CD14-positive monocyte (primary cell): ENCODE measurements at regions not wholly inside any gene's neighbourhood (a gene's known extent, or its start where the extent isn't known, plus 50 kb on each side); places are given as distances from the start of the nearest gene placed in this dataset.

Source experiments
- DNase-seq, 3 donors: peaks; one replicate each; pipeline ENCODE4 v3.0.0-alpha.2; 2011 to 2022
- H2AFZ ChIP-seq: 2 replicates; pipeline ENCODE4 v1.6.0; 2012; ENCODE audit warnings: mild to moderate bottlenecking, low read depth, low read length, inconsistent platforms; ENCODE audit not compliant: insufficient read depth, poor library complexity, severe bottlenecking
- H3K27ac ChIP-seq, 2 donors: 1 replicate in 1 of 2; 2 replicates in 1 of 2; pipeline ENCODE4 v1.5.1; 2012 to 2013; ENCODE audit warnings: low read length in 2 of 2, control low read depth in 1 of 2, inconsistent platforms in 1 of 2, low read depth in 1 of 2, mild to moderate bottlenecking in 1 of 2
- H3K27me3 ChIP-seq, 2 donors: one replicate each; pipeline versions ENCODE4 v1.6.0 to v1.6.1; 2011 to 2013; ENCODE audit warnings: low read length in 2 of 2; ENCODE audit not compliant: control insufficient read depth in 2 of 2, insufficient read depth in 2 of 2
- H3K36me3 ChIP-seq, 2 donors: replicated peaks in 1 of 2; 1 replicate in 1 of 2; 2 replicates in 1 of 2; pipeline versions ENCODE4 v1.5.1 to v1.6.1; 2012 to 2013; ENCODE audit warnings: low read length in 2 of 2, control low read depth in 1 of 2, inconsistent platforms in 1 of 2, mild to moderate bottlenecking in 1 of 2; ENCODE audit not compliant: insufficient read depth in 2 of 2, control insufficient read depth in 1 of 2
- H3K4me1 ChIP-seq, 2 donors: 1 replicate in 1 of 2; 2 replicates in 1 of 2; pipeline versions ENCODE4 v1.5.1 to v1.6.1; 2012 to 2013; ENCODE audit warnings: low read length in 2 of 2, control low read depth in 1 of 2, inconsistent platforms in 1 of 2, mild to moderate bottlenecking in 1 of 2, moderate library complexity in 1 of 2; ENCODE audit not compliant: insufficient read depth in 2 of 2, control insufficient read depth in 1 of 2
- H3K4me2 ChIP-seq: replicated peaks from 2 replicates; pipeline ENCODE3; 2012; ENCODE audit warnings: low read length, moderate library complexity, mild to moderate bottlenecking; ENCODE audit not compliant: poor library complexity, severe bottlenecking; ENCODE audit errors: extremely low read depth
- H3K4me3 ChIP-seq, 3 experiments: fragments of 200-600 bp in 1 of 3; sonication (generic) in 1 of 3; replicated peaks in 1 of 3; 1 replicate in 2 of 3; 2 replicates in 1 of 3; pipeline ENCODE4 v1.5.1; 2011 to 2013; ENCODE audit warnings: low read length in 3 of 3, mild to moderate bottlenecking in 3 of 3, control low read depth in 2 of 3, low read depth in 2 of 3, inconsistent platforms in 1 of 3, moderate library complexity in 1 of 3
- H3K79me2 ChIP-seq: 2 replicates; pipeline ENCODE4 v1.6.0; 2012; ENCODE audit warnings: mild to moderate bottlenecking, control low read depth, inconsistent platforms, low read length, moderate library complexity; ENCODE audit not compliant: insufficient read depth
- H3K9ac ChIP-seq: 2 replicates; pipeline ENCODE4 v1.6.0; 2017; ENCODE audit warnings: low read length, mild to moderate bottlenecking; ENCODE audit not compliant: insufficient read depth, poor library complexity, severe bottlenecking
- H3K9me3 ChIP-seq, 2 donors: replicated peaks in 1 of 2; 1 replicate in 1 of 2; 2 replicates in 1 of 2; pipeline versions ENCODE4 v1.5.1 to v1.6.1; 2012 to 2013; ENCODE audit warnings: low read length in 2 of 2, control low read depth in 1 of 2; ENCODE audit not compliant: control insufficient read depth in 1 of 2, insufficient read depth in 1 of 2
- H4K20me1 ChIP-seq: 2 replicates; pipeline ENCODE4 v1.6.0; 2012; ENCODE audit warnings: mild to moderate bottlenecking, low read length, control low read depth, moderate library complexity; ENCODE audit not compliant: insufficient read depth
- H3K27ac Mint-ChIP-seq, 7 donors: one replicate each; pipeline ENCODE4 v1.8.0; 2020; ENCODE audit warnings: mild to moderate bottlenecking in 7 of 7, mixed read lengths in 7 of 7, moderate library complexity in 6 of 7, inconsistent platforms in 2 of 7
- H3K27me3 Mint-ChIP-seq, 3 donors: one replicate each; pipeline ENCODE4 v1.8.0; 2021 to 2022; ENCODE audit warnings: low read depth in 3 of 3, mild to moderate bottlenecking in 3 of 3, mixed read lengths in 3 of 3, moderate library complexity in 3 of 3, inconsistent platforms in 1 of 3
- H3K36me3 Mint-ChIP-seq, 2 donors: one replicate each; pipeline ENCODE4 v1.8.0; 2020; ENCODE audit warnings: mixed read lengths in 2 of 2, inconsistent platforms in 1 of 2, mild to moderate bottlenecking in 1 of 2
- H3K4me1 Mint-ChIP-seq: one replicate; pipeline ENCODE4 v1.8.0; 2020; ENCODE audit warnings: mild to moderate bottlenecking, mixed read lengths
- H3K4me3 Mint-ChIP-seq, 2 donors: one replicate each; pipeline ENCODE4 v1.8.0; 2020; ENCODE audit warnings: mild to moderate bottlenecking in 2 of 2, mixed read lengths in 2 of 2, moderate library complexity in 1 of 2
- H3K9me3 Mint-ChIP-seq, 7 donors: one replicate each; pipeline ENCODE4 v1.8.0; 2020 to 2022; ENCODE audit warnings: mixed read lengths in 7 of 7, mild to moderate bottlenecking in 6 of 7, moderate library complexity in 6 of 7, inconsistent platforms in 2 of 7
- WGBS: methylation state at CpG from one replicate; pipeline ENCODE4 v1.1.5; 2013; ENCODE audit warnings: missing lambda C conversion rate; ENCODE audit not compliant: insufficient coverage; 5-methylcytosine and 5-hydroxymethylcytosine counted together
- intact Hi-C, 2 donors: fragments of 100-400 bp; cut with micrococcal nuclease; formaldehyde crosslinking; loops; one replicate each; pipeline versions ENCODE4 v1.15.0 to v1.15.1; 2023
- TF ChIP-seq, protein P1 (sequence below): fragments of 200-600 bp; IDR thresholded peaks from one replicate; pipeline ENCODE4 v1.8.0; 2022; ENCODE audit warnings: antibody characterized with exemption, mild to moderate bottlenecking

DNA sequence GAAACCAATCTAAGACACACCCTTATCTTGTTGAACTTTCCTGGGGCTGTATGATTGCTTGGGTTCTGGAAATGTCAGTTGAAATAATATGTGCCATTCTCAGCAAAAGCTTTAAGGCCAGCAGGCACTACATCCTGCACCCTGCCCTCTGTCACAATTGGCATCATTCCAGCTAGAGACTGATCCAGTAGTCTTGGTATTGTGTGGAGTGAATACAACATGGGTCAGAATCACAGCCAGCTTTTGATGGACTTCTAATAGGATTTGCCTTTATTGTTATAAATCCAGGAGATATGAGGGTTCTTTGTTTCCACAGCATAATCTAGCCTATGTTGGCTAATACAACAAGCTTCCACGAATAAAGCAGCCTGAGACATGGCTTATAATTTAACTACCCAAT lies 617.0 kb upstream of the CDH2 start:
- H3K36me3 Mint-ChIP-seq, result no peaks in the 10 kb centered on the region
- Histone ChIP-seq H3K4me2 (no peak overlapping the region), H3K36me3 (no peaks in the 10 kb centered on the region), H2AFZ (no peak overlapping the region), H4K20me1 (no peaks in the 10 kb centered on the region), H3K4me1 (no peaks in the 10 kb centered on the region), H3K9ac (no peak overlapping the region), H3K27ac (no peak overlapping the region), H3K27me3 (no peaks in the 10 kb centered on the region), H3K79me2 (no peaks in the 10 kb centered on the region), H3K9me3 (no peaks in the 10 kb centered on the region), H3K4me3 (no peak overlapping the region)
- DNase-seq, result no peak
- TF ChIP-seq, protein P1, sequence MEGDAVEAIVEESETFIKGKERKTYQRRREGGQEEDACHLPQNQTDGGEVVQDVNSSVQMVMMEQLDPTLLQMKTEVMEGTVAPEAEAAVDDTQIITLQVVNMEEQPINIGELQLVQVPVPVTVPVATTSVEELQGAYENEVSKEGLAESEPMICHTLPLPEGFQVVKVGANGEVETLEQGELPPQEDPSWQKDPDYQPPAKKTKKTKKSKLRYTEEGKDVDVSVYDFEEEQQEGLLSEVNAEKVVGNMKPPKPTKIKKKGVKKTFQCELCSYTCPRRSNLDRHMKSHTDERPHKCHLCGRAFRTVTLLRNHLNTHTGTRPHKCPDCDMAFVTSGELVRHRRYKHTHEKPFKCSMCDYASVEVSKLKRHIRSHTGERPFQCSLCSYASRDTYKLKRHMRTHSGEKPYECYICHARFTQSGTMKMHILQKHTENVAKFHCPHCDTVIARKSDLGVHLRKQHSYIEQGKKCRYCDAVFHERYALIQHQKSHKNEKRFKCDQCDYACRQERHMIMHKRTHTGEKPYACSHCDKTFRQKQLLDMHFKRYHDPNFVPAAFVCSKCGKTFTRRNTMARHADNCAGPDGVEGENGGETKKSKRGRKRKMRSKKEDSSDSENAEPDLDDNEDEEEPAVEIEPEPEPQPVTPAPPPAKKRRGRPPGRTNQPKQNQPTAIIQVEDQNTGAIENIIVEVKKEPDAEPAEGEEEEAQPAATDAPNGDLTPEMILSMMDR, result no peak
- no peak overlapping the region for H3K27ac Mint-ChIP-seq
- no peaks in the 10 kb centered on the region for H3K4me1 Mint-ChIP-seq
- no peak overlapping the region for H3K4me3 Mint-ChIP-seq
- WGBS, result no CpG with 5 or more reads among the region's 1 CpG
- intact Hi-C loops, result no loop called here
- peaks cover 0 to 3% (median 0%) of the 10 kb centered on the region in 7 donors for H3K9me3 Mint-ChIP-seq
- H3K27me3 Mint-ChIP-seq, result no peaks in the 10 kb centered on the region

DNA sequence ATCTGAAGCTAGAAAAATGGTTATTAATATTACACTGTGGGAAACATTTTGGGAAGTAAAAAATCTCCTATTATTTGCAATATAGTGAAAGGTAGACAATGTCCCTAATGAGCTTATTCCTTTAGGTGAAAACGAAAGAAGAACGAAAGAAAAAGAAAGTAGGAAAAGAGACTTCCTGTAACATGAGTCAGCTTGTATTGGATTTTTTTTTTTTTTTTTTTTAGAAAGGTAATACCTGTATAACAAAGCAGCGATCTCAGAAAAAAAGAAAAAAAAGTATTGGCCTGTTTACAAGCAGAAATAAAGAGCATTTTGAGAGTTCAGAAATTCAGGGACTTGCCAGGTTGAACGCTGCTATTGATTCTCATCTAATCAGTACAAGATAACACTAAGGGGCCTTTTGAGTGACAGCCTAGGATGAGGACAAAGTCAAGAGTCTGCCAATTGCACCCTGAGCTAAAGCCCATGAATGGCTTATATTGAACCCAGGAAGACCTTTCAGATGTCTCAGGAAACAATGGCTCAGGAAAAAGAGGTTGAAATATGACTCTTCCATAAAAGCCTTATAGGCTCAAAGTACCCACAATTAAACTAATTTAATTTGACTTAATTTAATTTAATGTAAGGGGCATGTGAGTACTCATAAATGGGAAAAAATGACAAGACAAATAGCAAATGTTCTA lies 615.6 kb upstream of the CDH2 start:
- no peak overlapping the region for H3K4me2 ChIP-seq

More for the DNA sequence above, 615.6 kb upstream of the CDH2 start:
- Histone ChIP-seq H3K36me3 (no peaks in the 10 kb centered on the region), H3K9ac (no peak overlapping the region), H3K9me3 (no peaks in the 10 kb centered on the region), H3K4me3 (no peak overlapping the region), H3K79me2 (no peaks in the 10 kb centered on the region), H3K27ac (no peak overlapping the region), H3K4me1 (no peaks in the 10 kb centered on the region), H2AFZ (no peak overlapping the region), H4K20me1 (no peaks in the 10 kb centered on the region), H3K27me3 (no peaks in the 10 kb centered on the region)
- no peak overlapping the region for H3K27ac Mint-ChIP-seq
- DNase-seq, result no peak
- TF ChIP-seq, protein P1, result no peak
- H3K27me3 Mint-ChIP-seq, result no peaks in the 10 kb centered on the region
- intact Hi-C loops, result no loop called here
- H3K36me3 Mint-ChIP-seq, result no peaks in the 10 kb centered on the region
- no peak overlapping the region for H3K4me3 Mint-ChIP-seq
- H3K4me1 Mint-ChIP-seq, result no peaks in the 10 kb centered on the region
- 100% methylated on average over 1 of the region's 4 CpGs for WGBS
- peaks cover 0 to 3% (median 0%) of the 10 kb centered on the region in 7 donors for H3K9me3 Mint-ChIP-seq
